HG02798 (cell line): ENCODE measurements at regions not wholly inside any gene's neighbourhood (a gene's known extent, or its start where the extent isn't known, plus 50 kb on each side); places are given as distances from the start of the nearest gene placed in this dataset.

Experiments used
- ATAC-seq: cut with Tn5 transposase; IDR thresholded peaks from one replicate; pipeline ENCODE4 v1.9.1; 2021; ENCODE audit warnings: mild to moderate bottlenecking; ENCODE audit not compliant: unreplicated experiment, poor library complexity

DNA sequence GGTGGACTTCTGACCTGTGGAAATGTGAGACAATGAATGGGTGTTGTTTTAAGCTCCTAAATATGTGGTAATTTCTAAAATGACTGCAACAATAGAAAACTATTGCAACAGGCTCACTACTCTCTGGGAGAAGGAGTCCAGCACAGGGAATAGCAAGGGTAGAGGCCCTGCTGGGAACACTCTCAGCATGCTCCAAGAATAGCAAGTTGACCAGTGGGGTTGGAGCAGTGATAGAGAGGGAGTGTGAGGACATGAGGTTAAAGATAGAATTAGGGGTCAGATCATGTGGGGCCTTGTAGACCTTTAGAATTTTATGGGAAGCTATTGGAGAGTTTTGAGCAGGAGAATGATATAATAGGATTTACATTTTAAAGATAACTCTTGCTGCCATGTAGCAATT is 346.7 kb upstream of the CCDC196 start:
- no peak for ATAC-seq

DNA sequence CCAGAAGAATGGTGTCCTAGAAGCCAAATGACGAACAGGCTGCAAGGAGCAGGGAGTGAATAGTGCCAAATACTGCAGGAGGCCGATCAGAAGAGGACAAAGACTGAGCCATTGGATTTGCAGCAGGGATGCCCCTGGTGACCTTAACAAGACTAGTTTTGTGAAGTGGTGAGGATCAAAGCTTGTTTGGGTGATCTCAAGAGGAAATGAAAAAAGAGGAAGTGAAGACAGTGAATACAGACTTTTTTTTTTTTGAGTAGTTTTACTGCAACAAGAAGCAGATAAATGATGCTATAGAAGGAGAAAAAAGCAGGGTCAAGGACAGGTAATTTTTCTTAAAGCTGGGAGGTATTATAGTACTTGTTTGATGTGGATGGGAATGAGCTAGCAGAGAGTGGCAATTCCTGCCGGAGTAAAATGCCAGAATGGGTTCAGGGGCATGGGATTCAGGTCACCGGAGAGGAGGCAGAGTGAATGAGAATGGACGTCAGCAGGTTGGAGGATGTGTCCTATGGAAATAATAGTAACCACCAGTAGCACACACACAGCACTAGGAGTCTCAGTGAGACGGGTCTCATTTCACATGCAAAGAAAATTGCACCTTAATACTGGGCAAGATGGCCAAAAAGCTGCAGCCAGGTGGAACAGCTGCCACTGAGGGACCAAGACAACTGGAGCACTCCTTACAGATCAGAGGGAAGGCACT is 345.8 kb upstream of the CCDC196 start:
- peak; percentile 71 for ATAC-seq

DNA sequence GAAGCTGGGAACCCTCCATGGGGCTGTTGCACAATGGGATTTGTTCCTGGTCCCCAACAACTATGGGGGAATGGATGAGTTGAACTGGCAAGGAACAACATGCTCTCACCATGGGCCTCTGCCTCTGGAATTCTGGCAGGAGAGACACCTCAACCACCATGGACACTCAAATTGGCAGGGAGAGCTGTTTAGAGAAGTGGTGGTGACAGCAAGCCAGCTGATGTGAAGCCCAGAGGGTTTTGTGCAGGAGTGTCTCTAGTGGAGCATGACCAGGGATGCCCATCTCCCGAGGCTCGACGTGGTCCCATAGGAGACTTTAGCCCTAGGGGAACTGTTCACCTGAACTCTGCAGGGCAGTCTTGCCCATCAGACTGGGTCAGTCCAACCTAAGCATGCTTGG is 345.2 kb upstream of the CCDC196 start:
- no peak for ATAC-seq

DNA sequence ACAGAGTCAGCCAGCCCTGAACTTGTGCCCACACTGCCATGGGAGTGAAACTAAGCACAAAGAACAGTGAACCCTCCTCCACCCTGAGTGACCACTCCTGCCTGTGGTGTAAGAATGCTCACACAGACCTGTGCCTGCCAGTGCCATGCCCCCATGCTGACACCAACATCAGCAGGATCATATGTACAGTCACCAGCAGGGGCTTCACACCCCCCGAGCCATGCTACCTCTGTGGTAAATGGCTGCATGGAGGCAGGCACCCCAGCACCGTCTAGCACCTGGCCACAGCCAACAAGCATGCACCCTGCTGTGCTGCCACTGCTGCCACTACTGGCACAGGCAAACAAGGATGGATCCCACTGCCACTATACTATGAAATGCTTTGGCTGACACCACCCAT is 344.4 kb upstream of the CCDC196 start:
- no peak for ATAC-seq

DNA sequence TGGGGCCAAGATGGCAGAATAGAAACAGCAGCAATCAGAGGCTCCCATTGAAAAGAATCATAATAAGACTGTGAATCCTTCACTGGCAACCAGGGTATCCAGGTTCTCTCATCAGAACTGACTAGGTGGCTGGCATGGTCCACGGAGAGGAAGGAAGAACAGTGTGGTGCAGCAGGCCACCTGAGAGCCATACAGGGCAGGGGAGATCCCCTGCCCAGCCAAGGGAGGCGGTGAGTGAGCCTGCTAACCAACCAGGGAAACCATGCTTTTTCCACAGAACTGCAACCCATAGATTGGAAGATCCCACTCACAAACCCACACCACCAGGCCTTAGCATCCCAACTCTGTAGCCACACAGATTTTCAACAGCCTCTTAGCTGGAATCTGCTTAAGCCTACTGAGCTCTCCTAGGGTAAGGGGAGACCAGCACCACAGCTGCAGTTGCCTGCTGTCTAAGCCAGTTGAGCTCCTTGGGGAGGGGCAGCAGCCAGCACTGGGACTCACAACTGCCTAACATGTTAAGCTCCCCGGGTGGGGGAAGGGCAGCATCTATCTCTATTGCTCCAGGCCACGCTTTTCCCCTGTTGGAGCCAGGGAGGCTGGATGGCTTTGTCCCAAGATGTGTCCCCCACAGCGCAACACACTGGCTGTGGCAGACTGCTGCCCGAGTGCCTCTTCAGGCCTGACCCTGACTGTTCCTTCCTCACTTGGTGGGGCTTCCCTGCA is 342.6 kb upstream of the CCDC196 start:
- no peak for ATAC-seq

DNA sequence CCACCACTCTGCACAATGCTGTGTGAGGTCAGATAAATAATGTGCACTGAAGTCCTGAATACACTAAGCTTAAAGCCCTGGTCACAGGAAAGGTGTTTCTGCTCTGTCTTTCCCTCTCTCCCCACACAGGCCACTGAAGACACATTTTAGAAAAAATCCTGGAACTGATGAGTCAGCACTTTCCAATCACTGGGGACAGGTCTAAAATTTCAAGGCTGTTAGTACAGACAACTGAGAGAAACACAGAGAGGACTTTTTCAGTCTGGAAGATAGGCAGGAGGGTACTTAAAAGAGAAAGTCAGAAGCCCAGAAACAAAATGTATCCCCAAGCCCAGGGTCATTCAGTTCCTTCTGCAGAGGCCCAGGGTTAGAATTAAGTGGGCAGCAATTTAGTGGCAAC is 333.9 kb upstream of the CCDC196 start:
- ATAC-seq = no peak

DNA sequence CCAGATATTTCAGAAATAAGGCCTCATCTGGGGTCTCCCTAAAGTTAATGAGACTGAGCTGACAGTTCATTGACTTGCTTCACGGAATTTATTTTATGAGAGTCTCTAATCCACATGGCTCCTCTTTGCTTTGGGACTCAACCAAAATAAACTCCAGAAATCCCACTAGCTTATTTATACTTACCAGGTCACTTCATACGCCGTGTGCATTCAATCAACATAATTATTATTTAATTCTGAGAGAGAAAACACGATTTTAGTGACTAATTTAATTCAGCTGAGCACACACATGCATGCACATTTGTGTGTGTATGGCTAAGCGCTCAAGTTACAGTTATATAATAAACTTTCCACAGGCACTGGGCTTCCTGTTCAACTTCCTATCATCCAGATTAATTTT is 333.4 kb upstream of the CCDC196 start:
- ATAC-seq = no peak

DNA sequence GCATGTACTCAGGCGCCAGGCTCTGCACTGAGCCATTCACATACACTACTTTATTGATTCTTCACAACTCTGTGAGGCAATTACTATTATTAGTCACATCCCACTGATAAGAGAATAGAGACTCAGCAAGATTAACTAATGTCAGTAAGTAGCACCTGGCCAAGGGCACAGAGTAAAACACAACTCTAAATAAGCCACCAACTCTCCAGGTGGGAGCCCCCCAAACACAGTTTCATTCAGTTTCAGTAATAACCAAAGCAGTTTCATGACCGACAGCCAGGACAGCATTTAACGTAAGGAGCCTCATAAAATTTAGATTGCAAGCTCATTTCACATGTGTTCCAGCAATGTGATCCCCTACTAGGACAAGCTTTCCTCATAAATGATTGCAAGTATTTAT is 323.1 kb upstream of the CCDC196 start:
- no peak for ATAC-seq

DNA sequence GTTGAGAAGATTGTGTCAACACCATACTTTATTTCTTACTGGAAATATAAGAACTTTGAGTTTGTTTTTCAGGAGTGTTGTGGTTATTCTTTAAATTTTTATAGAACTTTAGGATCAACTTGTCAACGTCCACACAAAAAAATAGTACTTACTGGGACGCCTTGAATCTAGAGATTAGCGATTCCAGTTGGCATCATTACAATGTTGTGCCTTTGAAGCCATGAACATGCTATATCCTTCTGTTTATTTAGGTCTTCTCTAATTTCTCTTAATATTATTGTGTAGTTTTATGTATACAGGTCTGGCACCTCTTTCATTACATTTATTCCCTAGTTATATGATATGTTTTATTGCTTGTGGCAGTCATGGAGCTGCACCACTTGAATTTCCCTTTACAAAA is 320.8 kb upstream of the CCDC196 start:
- no peak for ATAC-seq

DNA sequence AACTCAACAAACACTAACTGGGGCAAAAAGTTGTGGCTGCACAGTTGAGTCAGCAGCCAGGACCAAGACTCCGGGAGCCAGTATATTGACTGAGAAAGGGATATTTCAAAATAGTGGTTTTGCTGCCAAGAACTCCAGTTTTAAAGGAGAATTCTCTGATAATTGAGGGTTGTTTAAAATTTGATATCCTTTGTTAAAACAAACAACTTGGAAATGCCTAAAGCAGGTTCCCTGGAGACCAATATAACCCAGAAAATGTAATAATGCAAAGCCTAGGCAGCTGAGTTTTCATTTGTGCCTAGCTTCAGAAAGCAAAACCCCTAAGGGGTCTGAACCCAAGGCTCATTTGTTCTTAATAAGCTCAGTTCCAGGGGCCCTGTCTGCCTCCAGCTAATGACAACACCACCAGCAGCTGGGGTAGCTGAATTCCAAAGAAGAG is 311.7 kb upstream of the CCDC196 start:
- no peak for ATAC-seq

DNA sequence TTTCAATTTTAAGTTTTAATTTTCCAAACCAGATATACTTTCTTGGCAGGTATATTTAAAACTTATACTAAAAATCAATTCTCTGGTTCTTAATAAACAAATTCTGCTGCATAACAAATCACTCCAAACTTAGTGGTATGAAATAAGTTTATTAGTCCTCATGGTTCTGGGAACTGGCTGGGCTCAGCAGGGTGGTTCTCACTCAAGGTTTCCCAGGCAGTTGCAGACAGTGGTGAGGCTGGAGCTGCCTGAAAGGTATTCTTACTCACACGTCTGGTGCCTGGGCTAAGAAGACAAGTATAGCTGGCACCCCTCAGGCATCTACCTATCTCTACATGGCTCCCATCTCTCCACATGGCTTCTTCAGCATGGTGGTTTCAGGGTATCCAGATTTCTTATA is 308.2 kb upstream of the CCDC196 start:
- no peak for ATAC-seq

DNA sequence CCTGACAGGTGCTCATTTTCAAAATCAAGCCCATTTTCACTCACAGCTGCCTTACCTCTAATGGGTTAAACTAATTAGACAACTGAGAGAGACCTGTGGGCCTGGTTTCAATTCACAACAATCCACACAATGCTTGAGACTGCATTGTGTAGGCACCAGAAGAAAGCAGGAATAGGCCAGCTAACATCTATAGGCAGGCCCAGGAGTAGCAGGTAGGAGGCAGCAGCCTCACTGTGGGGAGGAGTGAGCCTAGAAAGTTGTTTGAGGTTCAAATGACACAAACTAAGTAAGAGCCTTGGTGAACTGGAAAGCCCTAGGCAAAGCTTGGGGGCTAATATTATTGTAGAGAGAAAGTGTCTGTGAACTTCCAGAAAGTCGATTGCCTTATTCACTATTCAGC is 289.5 kb upstream of the CCDC196 start:
- no peak for ATAC-seq

DNA sequence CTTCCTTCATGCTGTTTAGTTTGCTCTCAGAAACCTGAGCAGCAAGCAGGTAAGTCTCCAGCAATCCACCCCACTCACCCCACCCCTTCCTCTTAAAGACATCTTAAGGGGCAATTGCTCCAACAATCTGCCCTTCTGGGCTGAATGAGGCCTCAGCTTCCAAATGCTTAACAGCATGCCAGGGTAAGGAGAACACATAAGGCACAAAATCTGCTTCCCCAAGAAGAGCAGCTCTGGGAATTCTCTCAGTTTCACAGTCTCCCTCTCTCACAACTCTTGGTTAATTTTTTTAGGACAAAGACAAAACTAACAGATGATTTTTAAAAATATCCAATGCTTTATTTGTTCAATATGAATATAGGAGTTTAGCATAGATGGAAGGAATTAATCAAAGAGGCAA is 288.9 kb upstream of the CCDC196 start:
- ATAC-seq = no peak

DNA sequence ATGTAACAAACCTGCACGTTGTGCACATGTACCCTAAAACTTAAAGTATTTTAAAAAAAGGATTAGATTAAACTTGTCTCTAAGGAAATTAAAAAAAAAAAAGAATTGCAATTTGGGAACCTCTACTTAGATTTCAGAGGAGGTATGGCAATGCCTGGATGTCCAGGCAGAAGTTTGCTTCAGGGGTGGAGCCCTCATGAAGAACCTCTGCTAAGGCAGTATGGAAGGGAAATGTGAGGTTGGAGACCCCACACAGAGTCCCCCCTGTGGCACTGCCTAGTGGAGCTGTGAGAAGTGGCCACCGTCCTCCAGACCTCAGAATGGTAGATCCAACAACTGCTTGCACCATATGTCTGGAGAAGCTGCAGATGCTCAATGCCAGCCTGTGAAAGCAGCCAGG is 279.6 kb upstream of the CCDC196 start:
- ATAC-seq = no peak

DNA sequence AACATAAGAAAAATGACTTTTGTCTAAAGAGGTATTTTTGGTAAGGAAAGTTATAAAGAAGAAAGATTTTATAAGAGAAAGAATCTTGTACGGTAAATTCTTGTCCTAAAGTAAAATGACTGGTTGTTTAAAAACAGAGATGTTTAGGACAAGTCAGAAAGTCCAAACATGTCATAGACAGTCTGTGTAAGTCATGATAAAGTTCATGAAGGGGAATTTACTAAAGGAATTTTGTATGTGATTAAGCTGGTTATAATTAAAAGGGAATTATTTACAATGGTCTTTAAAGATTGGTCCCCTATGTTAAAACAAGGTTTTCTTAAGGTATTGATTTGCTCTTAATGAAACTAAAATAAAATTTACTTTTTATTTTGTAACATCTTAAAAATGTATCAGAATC is 269.4 kb upstream of the CCDC196 start:
- no peak for ATAC-seq

DNA sequence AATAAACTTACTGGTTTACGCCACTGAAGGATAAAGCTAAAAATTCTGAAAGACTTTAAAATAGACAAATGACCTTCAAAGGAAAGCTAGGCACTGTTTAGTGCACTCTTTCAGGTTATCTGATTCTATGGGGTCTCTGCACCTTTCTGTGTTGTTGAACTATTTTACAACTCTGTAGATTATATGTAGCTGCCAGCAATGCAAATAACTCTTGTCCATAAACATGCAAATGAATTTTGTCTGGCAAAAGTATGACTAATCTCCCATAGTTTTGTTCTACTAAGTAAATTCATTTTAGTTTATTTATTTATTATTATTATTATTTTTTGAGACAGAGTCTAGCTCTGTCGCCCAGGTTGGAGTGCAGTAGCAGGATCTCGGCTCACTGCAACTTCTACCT is 266.3 kb upstream of the CCDC196 start:
- ATAC-seq = no peak

DNA sequence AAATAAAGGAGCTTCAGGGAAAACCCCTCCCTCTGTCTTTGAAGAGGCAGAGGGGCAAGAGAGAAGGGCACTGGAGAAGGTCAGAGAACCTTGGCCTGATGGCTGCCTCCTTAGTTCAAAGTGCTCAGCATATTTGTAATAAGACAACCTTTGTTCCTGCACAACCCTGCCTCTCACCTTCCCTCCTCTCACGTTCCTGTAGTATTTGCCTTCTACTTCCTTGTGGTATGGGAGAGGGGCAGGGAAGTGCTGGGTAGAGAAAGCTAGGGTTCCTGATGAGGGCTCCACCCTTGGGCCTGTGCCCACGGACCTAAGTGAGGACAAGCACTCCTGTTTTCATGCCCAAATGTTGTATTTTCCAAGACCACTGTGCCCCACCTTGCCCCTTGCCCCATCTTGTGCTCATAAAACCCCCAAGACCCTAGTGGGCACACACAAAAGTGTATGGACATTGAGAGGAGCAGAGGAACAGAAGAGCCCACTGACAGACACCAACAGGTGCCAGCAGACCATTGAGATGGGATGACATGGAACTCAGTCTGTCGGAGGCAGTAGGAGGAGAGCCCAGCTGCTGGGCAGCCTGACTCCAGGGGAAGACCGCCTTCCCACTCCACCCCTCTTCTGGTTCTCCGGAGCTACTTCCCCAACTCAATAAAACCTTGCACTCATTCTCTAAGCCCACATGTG is 261.5 kb upstream of the CCDC196 start:
- ATAC-seq = no peak

DNA sequence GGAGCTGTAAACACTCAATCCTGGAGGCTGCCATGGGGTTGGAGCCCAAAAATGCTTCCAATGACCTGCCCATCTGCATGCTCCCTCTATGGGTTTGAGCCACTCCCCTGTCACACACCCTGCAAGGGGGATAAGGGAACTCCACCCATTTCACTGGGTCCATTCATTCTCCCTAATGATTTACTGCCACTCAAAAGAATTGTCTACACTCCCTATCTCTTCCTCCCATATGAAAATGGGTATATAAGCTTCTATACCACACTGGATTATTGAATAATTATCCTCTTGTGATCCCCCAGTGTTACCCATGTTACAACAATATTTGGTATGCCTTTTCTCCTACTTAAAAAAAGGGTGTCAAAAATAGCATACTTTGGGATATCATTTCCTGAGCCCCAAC is 260.8 kb upstream of the CCDC196 start:
- ATAC-seq = no peak

DNA sequence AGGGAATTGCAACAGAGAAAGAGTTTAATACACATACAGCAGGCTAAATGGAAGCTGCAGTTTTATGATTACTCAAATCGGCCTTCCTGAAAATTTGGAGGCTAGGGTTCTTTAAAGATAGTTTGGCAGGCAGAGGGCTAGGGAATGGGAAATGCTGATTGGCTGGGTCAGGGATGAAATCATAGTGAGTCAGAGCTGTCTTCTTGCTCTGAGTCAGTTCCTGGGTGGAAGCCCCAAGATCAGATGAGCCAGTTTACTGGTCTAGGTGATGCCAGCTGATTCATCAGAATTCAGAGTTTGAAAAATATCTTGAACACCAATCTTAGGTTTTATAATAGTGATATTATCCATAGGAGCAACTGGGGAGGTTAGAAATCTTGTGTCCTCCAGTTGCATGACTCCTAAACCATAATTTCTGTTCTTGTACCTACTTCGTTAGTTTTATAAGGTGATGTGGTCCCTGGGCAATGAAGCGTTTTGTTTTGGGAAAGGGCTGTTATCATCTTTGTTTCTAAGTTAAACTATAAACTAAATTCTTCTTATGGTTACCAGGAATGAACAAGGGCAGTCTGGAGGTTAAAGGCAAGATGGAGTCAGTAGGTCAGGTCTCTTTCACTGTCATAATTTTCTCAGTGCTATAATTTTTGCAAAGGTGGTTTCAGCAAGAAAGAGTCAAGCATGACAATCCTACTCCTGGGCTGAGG is 257.8 kb upstream of the CCDC196 start:
- ATAC-seq = no peak

DNA sequence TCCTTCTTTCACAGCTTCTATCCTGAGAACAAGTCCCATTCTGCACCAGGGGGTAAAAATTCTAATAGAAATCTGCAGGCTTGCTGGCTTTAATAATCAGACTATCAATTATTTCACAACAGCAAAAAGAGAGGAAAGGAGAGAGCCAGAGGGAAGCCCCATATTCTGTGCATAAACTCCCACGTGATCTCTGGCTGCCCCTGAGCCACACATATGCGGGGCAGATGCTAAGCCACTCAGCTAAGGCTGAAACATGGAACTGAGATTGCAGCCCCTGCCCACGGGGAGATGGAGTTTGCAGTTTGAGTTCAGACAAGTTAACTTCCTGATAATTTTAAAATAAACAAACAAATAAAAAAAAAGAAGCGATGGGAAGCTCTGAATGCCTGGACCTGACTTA is 254.4 kb upstream of the CCDC196 start:
- no peak for ATAC-seq

DNA sequence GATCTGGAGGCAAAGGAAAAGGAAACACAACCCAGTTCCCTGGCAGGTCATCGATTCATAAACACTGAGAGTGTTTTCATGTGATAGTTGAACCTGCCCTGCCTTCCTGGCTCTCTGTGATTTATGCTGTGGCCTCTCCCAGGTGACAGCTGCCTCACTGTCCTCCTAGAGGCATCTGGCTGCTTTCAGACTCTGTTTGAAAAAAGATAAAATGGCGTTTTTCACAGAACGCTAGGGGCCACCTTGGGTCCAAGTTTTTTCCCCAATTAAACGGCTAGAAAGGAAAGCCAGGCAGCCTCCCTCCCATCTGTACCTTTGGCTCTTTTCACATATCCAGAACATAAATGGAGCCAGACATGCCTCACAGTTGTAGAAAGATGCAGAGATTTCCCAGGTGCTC is 252.6 kb upstream of the CCDC196 start:
- ATAC-seq = no peak
